OCI-LY1 (cell line): ENCODE measurements at regions not wholly inside any gene's neighbourhood (a gene's known extent, or its start where the extent isn't known, plus 50 kb on each side); places are given as distances from the start of the nearest gene placed in this dataset.
"Not testable (repeated sequence)": the region's sequence is repeated elsewhere in the genome, so short reads cannot be mapped to it uniquely, and the experiment has no call there.

ENCODE experiments used
- CTCF ChIP-seq: fragments of 200-600 bp; sonication (generic), shearing (Covaris generic); IDR thresholded peaks from 2 replicates; pipeline ENCODE4 v1.5.1; 2017; ENCODE audit warnings: mild to moderate bottlenecking, antibody characterized with exemption, low read length, moderate library complexity, mixed read lengths
- EZH2 ChIP-seq: fragments of 200-600 bp; sonication (generic), shearing (Covaris generic); IDR thresholded peaks from 2 replicates; pipeline ENCODE4 v1.8.0; 2017; ENCODE audit warnings: borderline replicate concordance, mixed run types, mild to moderate bottlenecking, antibody characterized with exemption, low read length, moderate library complexity, mixed read lengths

DNA sequence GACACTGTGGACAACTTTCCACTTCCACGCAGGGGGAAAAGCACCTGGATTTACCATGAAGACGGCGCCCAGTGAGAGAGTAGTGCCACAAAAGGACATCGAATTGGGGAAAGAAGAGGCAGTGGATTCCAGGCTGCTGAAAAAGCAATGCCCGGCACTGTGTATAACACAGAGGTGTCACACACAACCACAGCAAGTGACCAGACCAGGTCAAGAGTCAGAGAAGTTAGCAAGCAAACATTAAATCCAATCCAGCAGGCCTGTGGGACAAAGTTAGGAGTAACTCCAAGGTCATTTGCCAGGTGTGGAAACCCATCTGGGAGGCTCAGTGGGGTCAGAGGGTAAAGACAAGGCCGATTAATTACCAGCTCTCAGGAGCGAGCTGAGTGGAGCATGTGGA, 227.6 kb downstream of the BCL2L11 start:
- TF ChIP-seq EZH2, CTCF: not testable (repeated sequence)
